Stimulated activated CD4-positive, alpha-beta T cell treated with anti-CD3 and anti-CD28 coated beads, Interleukin-4, amount 100 ng/mL, for 4 hours (primary cell): ENCODE measurements at regions not wholly inside any gene's neighbourhood (a gene's known extent, or its start where the extent isn't known, plus 50 kb on each side); places are given as distances from the start of the nearest gene placed in this dataset.
"Not testable (repeated sequence)": the region's sequence is repeated elsewhere in the genome, so short reads cannot be mapped to it uniquely, and the experiment has no call there.

Source experiments
- DNase-seq, 2 experiments: peaks; one replicate each; pipeline ENCODE4 v3.0.0-alpha.2; 2020

- DNase-seq = no peak
Measured at GRCh38 chr7:66505009-66505408, 123.7 kb upstream of the KCTD7 start.

GRCh38 chr7:66505531-66506451 is 122.9 kb upstream of the KCTD7 start:
- DNase-seq = no peak

- DNase-seq = not testable (repeated sequence)
Measured at GRCh38 chr7:66506703-66507102, 122.0 kb upstream of the KCTD7 start.

- DNase-seq = no peak
Measured at GRCh38 chr7:66507764-66508296, 120.9 kb upstream of the KCTD7 start.

- no peak for DNase-seq
Measured at GRCh38 chr7:66508431-66508830, 120.2 kb upstream of the KCTD7 start.

- no peak for DNase-seq
Measured at GRCh38 chr7:66514050-66514449, 114.6 kb upstream of the KCTD7 start.

GRCh38 chr7:66517212-66517909 is 111.3 kb upstream of the KCTD7 start:
- DNase-seq = no peak

- no peak for DNase-seq
Measured at GRCh38 chr7:66518151-66518691, 110.5 kb upstream of the KCTD7 start.

GRCh38 chr7:66521675-66522074 is 107.0 kb upstream of the KCTD7 start:
- no peak for DNase-seq

GRCh38 chr7:66522518-66522917 is 106.2 kb upstream of the KCTD7 start:
- DNase-seq = no peak

- no peak for DNase-seq
Measured at GRCh38 chr7:66523409-66523808, 105.3 kb upstream of the KCTD7 start.

GRCh38 chr7:66524738-66525137 is 103.9 kb upstream of the KCTD7 start:
- DNase-seq = no peak

- not testable (repeated sequence) for DNase-seq
Measured at GRCh38 chr7:66526782-66527181, 101.9 kb upstream of the KCTD7 start.

- no peak for DNase-seq
Measured at GRCh38 chr7:66528652-66529051, 100.0 kb upstream of the KCTD7 start.

GRCh38 chr7:66529883-66530610 is 98.6 kb upstream of the KCTD7 start:
- DNase-seq = no peak

GRCh38 chr7:66535414-66536329 is 93.0 kb upstream of the KCTD7 start:
- no peak for DNase-seq

- DNase-seq = no peak
Measured at GRCh38 chr7:66537380-66537779, 91.3 kb upstream of the KCTD7 start.

- DNase-seq = no peak
Measured at GRCh38 chr7:66537876-66538275, 90.8 kb upstream of the KCTD7 start.

GRCh38 chr7:66539264-66539623 is 89.4 kb upstream of the KCTD7 start:
- no peak for DNase-seq

- DNase-seq = no peak
Measured at GRCh38 chr7:66539902-66540375, 88.7 kb upstream of the KCTD7 start.

GRCh38 chr7:66542049-66542448 is 86.6 kb upstream of the KCTD7 start:
- no peak for DNase-seq
